Lower lobe of right lung (tissue), 2 donors: ENCODE measurements at regions not wholly inside any gene's neighbourhood (a gene's known extent, or its start where the extent isn't known, plus 50 kb on each side); places are given as distances from the start of the nearest gene placed in this dataset.

Experiments used
- ATAC-seq, 2 donors: fragments of 200-7000 bp; cut with Tn5 transposase; one replicate each; pipeline ENCODE4 v1.9.1; 2020 to 2022; ENCODE audit warnings: mild to moderate bottlenecking in 2 of 2, moderate library complexity in 2 of 2
- DNase-seq: peaks from one replicate; pipeline ENCODE4 v3.0.0-alpha.2; 2020
- H3K27ac ChIP-seq: fragments of 200-600 bp; one replicate; pipeline ENCODE4 v1.8.0; 2022
- H3K27me3 ChIP-seq: fragments of 200-600 bp; one replicate; pipeline ENCODE4 v1.8.0; 2022; ENCODE audit warnings: low read depth
- H3K36me3 ChIP-seq: fragments of 200-600 bp; one replicate; pipeline ENCODE4 v1.8.0; 2022; ENCODE audit warnings: mild to moderate bottlenecking
- H3K4me1 ChIP-seq: fragments of 200-600 bp; one replicate; pipeline ENCODE4 v1.8.0; 2022
- H3K4me3 ChIP-seq: fragments of 200-600 bp; one replicate; pipeline ENCODE4 v1.8.0; 2022; ENCODE audit warnings: mild to moderate bottlenecking
- H3K9me3 ChIP-seq: fragments of 200-600 bp; one replicate; pipeline ENCODE4 v1.8.0; 2022
- intact Hi-C: fragments of 100-400 bp; cut with DNase I; formaldehyde crosslinking; loops from one replicate; pipeline ENCODE4 v1.11.0; 2022
- TF ChIP-seq, protein P1 (sequence below): fragments of 200-600 bp; IDR thresholded peaks from one replicate; pipeline ENCODE4 v1.8.0; 2022; ENCODE audit warnings: antibody characterized with exemption, mild to moderate bottlenecking
- donor health status: DM: no; HTN: yes; CAD: no; lungs with severe emphysema.

DNA sequence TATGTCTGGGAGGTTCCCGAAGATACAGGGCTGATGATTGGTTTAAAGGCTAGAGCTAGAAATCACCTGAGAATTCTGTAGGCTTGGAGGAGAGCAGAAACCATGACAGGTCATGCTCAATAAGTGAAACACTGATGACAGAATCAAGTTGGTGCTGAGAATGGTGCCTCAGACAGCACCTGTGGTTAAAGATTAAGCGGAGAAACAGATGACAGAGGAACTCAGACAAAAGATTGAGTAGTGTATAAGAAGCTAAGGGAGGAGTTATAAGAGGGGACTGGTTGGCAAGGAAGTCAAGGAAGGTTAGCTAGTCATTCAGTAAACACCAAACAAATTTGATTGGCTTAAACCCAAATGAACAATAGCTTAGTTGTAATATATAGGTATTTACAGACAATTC, 385.4 kb upstream of the CNKSR2 start:
- H3K4me1 ChIP-seq, result no peaks in the 10 kb centered on the region
- H3K4me3 ChIP-seq, result no peak overlapping the region
- no peak for ATAC-seq
- intact Hi-C loops, result no loop called here
- H3K36me3 ChIP-seq, result no peaks in the 10 kb centered on the region
- DNase-seq, result no peak
- TF ChIP-seq, protein P1, sequence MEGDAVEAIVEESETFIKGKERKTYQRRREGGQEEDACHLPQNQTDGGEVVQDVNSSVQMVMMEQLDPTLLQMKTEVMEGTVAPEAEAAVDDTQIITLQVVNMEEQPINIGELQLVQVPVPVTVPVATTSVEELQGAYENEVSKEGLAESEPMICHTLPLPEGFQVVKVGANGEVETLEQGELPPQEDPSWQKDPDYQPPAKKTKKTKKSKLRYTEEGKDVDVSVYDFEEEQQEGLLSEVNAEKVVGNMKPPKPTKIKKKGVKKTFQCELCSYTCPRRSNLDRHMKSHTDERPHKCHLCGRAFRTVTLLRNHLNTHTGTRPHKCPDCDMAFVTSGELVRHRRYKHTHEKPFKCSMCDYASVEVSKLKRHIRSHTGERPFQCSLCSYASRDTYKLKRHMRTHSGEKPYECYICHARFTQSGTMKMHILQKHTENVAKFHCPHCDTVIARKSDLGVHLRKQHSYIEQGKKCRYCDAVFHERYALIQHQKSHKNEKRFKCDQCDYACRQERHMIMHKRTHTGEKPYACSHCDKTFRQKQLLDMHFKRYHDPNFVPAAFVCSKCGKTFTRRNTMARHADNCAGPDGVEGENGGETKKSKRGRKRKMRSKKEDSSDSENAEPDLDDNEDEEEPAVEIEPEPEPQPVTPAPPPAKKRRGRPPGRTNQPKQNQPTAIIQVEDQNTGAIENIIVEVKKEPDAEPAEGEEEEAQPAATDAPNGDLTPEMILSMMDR, result no peak
- no peak overlapping the region for H3K27ac ChIP-seq
- H3K27me3 ChIP-seq, result no peaks in the 10 kb centered on the region
- no peaks in the 10 kb centered on the region for H3K9me3 ChIP-seq

DNA sequence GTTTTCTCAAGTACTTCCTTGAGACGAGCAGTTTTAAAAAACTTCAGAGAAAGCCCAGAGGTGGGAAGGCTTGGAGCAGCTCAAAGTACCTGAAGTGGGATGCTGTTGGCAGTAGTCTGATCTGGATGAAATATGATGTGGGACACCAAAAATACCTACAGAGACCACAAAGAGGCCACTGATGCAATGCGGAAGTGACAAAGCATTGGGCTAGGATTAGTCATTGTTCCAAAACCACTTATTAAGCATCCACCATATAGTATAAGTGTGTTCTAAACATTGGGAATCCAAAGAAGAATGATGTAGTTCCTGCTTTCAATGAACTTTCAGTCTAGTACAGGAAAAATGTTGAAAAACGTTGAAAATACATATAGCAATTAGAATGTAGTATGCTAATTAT, 386.1 kb upstream of the CNKSR2 start:
- TF ChIP-seq, protein P1, result no peak
- no peak overlapping the region for H3K4me3 ChIP-seq
- intact Hi-C loops, result no loop called here
- no peak overlapping the region for H3K27ac ChIP-seq
- no peak for DNase-seq
- no peaks in the 10 kb centered on the region for H3K36me3 ChIP-seq
- H3K27me3 ChIP-seq, result no peaks in the 10 kb centered on the region
- H3K4me1 ChIP-seq, result no peaks in the 10 kb centered on the region
- no peak for ATAC-seq
- no peaks in the 10 kb centered on the region for H3K9me3 ChIP-seq

DNA sequence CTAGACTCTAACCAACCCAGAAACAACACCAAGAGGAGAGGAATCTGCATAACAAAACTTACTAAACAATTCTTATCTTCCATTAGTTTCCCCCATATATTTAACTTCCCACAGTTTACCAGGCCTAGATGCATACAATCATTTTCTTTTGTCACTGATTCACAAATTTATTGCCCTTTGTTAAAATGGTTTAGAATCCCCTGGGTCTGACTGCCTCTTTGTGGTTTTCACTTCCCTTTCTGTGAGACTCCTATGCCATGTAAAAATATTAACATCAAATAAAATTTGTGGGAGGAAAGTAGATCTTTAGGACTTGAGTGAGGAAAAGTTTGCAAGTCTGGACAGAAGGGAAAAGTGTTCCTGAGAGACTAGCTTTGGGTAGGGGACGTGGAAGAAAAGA, 393.8 kb upstream of the CNKSR2 start:
- Histone ChIP-seq H3K27ac (no peak overlapping the region), H3K9me3 (no peaks in the 10 kb centered on the region), H3K27me3 (no peaks in the 10 kb centered on the region), H3K36me3 (no peaks in the 10 kb centered on the region), H3K4me3 (no peak overlapping the region), H3K4me1 (no peaks in the 10 kb centered on the region)
- TF ChIP-seq, protein P1, result no peak
- no peak for ATAC-seq
- intact Hi-C loops, result no loop called here
- DNase-seq, result no peak

DNA sequence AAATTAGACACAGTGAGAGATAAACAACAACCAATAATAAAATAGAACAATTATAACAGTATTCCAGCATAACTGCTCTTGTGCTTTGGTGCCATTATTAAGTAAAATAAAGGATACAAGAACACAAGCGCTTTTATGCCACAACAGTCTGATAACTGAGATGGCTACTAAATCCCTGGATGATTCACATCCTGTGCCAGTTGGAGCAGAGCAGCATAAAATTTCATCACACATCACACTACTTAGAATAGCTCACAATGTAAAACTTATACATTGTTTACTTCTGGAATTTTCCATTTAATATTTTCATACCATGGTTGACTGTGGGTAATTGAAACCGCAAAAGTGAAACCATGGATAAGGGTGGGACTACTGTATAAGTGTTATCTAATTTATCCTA, 399.9 kb upstream of the CNKSR2 start:
- TF ChIP-seq, protein P1, result no peak
- Histone ChIP-seq H3K27ac (no peak overlapping the region), H3K4me1 (no peaks in the 10 kb centered on the region), H3K36me3 (no peaks in the 10 kb centered on the region), H3K4me3 (no peak overlapping the region), H3K9me3 (no peaks in the 10 kb centered on the region), H3K27me3 (no peaks in the 10 kb centered on the region)
- DNase-seq (no peak), ATAC-seq (no peak)
- intact Hi-C loops, result no loop called here

DNA sequence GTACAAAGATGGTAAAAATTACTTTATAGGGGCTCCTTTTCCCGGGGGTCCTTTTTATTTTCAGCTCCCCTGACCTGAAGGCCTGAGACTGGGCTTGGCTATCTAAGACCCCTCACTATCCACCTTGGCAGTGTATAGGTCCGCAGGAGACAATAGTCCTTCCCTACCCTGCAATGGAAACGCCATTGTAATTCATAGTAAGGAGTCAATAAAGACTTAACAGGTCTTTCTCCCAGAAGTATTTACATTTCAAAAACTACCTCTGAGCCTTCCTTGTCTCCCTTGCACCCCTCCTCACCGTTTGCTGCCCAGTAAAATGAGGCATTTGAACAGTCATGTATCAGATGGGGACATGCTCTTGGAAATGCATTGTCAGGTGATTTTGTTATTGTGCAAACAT, 401.2 kb upstream of the CNKSR2 start:
- intact Hi-C loops, result no loop called here
- TF ChIP-seq, protein P1, result no peak
- Histone ChIP-seq H3K4me1 (no peaks in the 10 kb centered on the region), H3K27ac (no peak overlapping the region), H3K4me3 (no peak overlapping the region), H3K27me3 (no peaks in the 10 kb centered on the region), H3K9me3 (no peaks in the 10 kb centered on the region), H3K36me3 (no peaks in the 10 kb centered on the region)
- ATAC-seq (no peak), DNase-seq (no peak)

DNA sequence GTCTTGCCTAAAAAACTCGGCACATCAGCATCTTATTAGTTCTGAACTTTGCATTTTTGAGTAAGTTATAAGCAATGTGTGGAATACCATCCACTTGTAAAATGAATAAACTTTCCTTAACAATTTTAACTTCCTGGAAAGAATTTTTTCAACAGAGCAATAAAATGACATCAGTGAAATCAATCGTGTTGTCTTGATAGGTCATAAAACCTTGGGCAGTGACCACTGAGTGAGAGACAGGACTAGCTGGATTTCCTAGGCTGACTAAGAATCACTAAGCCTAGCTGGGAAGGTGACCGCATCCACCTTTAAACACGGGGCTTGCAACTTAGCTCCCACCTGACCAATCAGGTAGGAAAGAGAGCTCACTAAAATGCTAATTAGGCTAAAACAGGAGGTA, 403.0 kb upstream of the CNKSR2 start:
- H3K27ac ChIP-seq, result no peak overlapping the region
- no peaks in the 10 kb centered on the region for H3K4me1 ChIP-seq
- intact Hi-C loops, result no loop called here
- no peaks in the 10 kb centered on the region for H3K36me3 ChIP-seq
- H3K9me3 ChIP-seq, result no peaks in the 10 kb centered on the region
- no peak for DNase-seq
- TF ChIP-seq, protein P1, result no peak
- H3K27me3 ChIP-seq, result no peaks in the 10 kb centered on the region
- H3K4me3 ChIP-seq, result no peak overlapping the region
- ATAC-seq, result no peak
